H9 (cell line): ENCODE measurements at regions not wholly inside any gene's neighbourhood (a gene's known extent, or its start where the extent isn't known, plus 50 kb on each side); places are given as distances from the start of the nearest gene placed in this dataset.

Experiments used
- DNase-seq: peaks from one replicate; pipeline ENCODE4 v3.0.0-alpha.2; 2017
- H2AFZ ChIP-seq: one replicate; pipeline ENCODE4 v1.6.1; 2013; ENCODE audit warnings: mild to moderate bottlenecking, low read length, control low read depth, moderate library complexity
- H2AK5ac ChIP-seq: 2 replicates; pipeline ENCODE4 v1.6.1; 2013; ENCODE audit warnings: low read length, control low read depth, mixed read lengths; ENCODE audit not compliant: insufficient read length
- H2BK120ac ChIP-seq: one replicate; pipeline ENCODE4 v1.6.1; 2013; ENCODE audit warnings: low read depth, mild to moderate bottlenecking, low read length, control low read depth, inconsistent platforms; ENCODE audit not compliant: poor library complexity, severe bottlenecking
- H2BK12ac ChIP-seq: 2 replicates; pipeline ENCODE4 v1.6.1; 2013; ENCODE audit warnings: low read length, control low read depth, mixed read lengths, low read depth; ENCODE audit not compliant: insufficient read length
- H2BK15ac ChIP-seq: 2 replicates; pipeline ENCODE4 v1.6.1; 2013; ENCODE audit warnings: low read depth, low read length, control low read depth
- H2BK20ac ChIP-seq: one replicate; pipeline ENCODE4 v1.6.1; 2013; ENCODE audit warnings: low read depth, mild to moderate bottlenecking, low read length, control low read depth, inconsistent platforms; ENCODE audit not compliant: poor library complexity, severe bottlenecking
- H2BK5ac ChIP-seq: 2 replicates; pipeline ENCODE4 v1.6.1; 2013; ENCODE audit warnings: low read length, control low read depth, mixed read lengths; ENCODE audit not compliant: insufficient read length
- H3K14ac ChIP-seq: 2 replicates; pipeline ENCODE4 v1.6.1; 2013; ENCODE audit warnings: low read length, control low read depth; ENCODE audit not compliant: insufficient read depth
- H3K18ac ChIP-seq: 2 replicates; pipeline ENCODE4 v1.6.1; 2013; ENCODE audit warnings: low read depth, mild to moderate bottlenecking, mixed read lengths, low read length, control low read depth; ENCODE audit not compliant: insufficient read length
- H3K23ac ChIP-seq: 2 replicates; pipeline ENCODE4 v1.6.1; 2013; ENCODE audit warnings: low read length, control low read depth, mixed read lengths, low read depth; ENCODE audit not compliant: insufficient read length
- H3K23me2 ChIP-seq: 2 replicates; pipeline ENCODE4 v1.6.1; 2013; ENCODE audit warnings: low read depth, mild to moderate bottlenecking, mixed read lengths, low read length, control low read depth; ENCODE audit not compliant: insufficient read length, poor library complexity, severe bottlenecking
- H3K27ac ChIP-seq: 2 replicates; pipeline ENCODE4 v1.5.1; 2013; ENCODE audit warnings: low read length, control low read depth, mixed read lengths, low read depth; ENCODE audit not compliant: insufficient read length
- H3K27me3 ChIP-seq: 2 replicates; pipeline ENCODE4 v1.6.1; 2013; ENCODE audit warnings: low read length, control low read depth, inconsistent platforms; ENCODE audit not compliant: insufficient read depth
- H3K4ac ChIP-seq: 2 replicates; pipeline ENCODE4 v1.6.1; 2013; ENCODE audit warnings: low read depth, mild to moderate bottlenecking, control low read depth, inconsistent platforms, low read length, moderate library complexity
- H3K4me1 ChIP-seq: 2 replicates; pipeline ENCODE4 v1.6.1; 2013; ENCODE audit warnings: low read length, control low read depth, inconsistent platforms; ENCODE audit not compliant: insufficient read depth
- H3K4me2 ChIP-seq: 2 replicates; pipeline ENCODE4 v1.6.1; 2013; ENCODE audit warnings: low read length, control low read depth, mixed read lengths; ENCODE audit not compliant: insufficient read length, insufficient read depth
- H3K56ac ChIP-seq: 2 replicates; pipeline ENCODE4 v1.6.1; 2013; ENCODE audit warnings: low read depth, mild to moderate bottlenecking, mixed read lengths, low read length, control low read depth; ENCODE audit not compliant: insufficient read length
- H3K79me1 ChIP-seq: 2 replicates; pipeline ENCODE4 v1.6.1; 2013; ENCODE audit warnings: low read depth, mild to moderate bottlenecking, moderate library complexity, low read length, control low read depth, inconsistent platforms; ENCODE audit not compliant: insufficient read depth, poor library complexity, severe bottlenecking
- H3K79me2 ChIP-seq: 2 replicates; pipeline ENCODE4 v1.6.1; 2013; ENCODE audit warnings: low read length, control low read depth, inconsistent platforms; ENCODE audit not compliant: insufficient read depth
- H3K9ac ChIP-seq: 2 replicates; pipeline ENCODE4 v1.6.1; 2013; ENCODE audit warnings: low read length, control low read depth, mixed read lengths; ENCODE audit not compliant: insufficient read length; ENCODE audit errors: extremely low read depth
- H3K9me3 ChIP-seq: one replicate; pipeline ENCODE4 v1.6.1; 2013; ENCODE audit warnings: low read depth, low read length, inconsistent platforms; ENCODE audit not compliant: control insufficient read depth
- H3T11ph ChIP-seq: one replicate; pipeline ENCODE4 v1.6.1; 2013; ENCODE audit warnings: mild to moderate bottlenecking, low read length, control low read depth, inconsistent platforms
- H4K20me1 ChIP-seq: one replicate; pipeline ENCODE4 v1.6.1; 2013; ENCODE audit not compliant: control insufficient read depth, insufficient read length, insufficient read depth
- H4K5ac ChIP-seq: 2 replicates; pipeline ENCODE4 v1.6.1; 2013; ENCODE audit warnings: low read depth, mild to moderate bottlenecking, mixed read lengths, low read length, control low read depth; ENCODE audit not compliant: insufficient read length
- H4K8ac ChIP-seq: replicated peaks from 2 replicates; pipeline ENCODE4 v1.6.1; 2013; ENCODE audit warnings: low read length, control low read depth, mixed read lengths, low read depth; ENCODE audit not compliant: insufficient read length
- H4K91ac ChIP-seq: 2 replicates; pipeline ENCODE4 v1.6.1; 2013; ENCODE audit warnings: low read depth, mild to moderate bottlenecking, moderate library complexity, mixed read lengths, low read length, control low read depth; ENCODE audit not compliant: insufficient read length
- H3K27ac Mint-ChIP-seq, 3 experiments: 2 replicates in 2 of 3; 3 replicates in 1 of 3; pipeline ENCODE4 v1.8.0; 2020 to 2021; ENCODE audit warnings: mixed read lengths in 3 of 3, mild to moderate bottlenecking in 1 of 3, moderate library complexity in 1 of 3
- H3K27me3 Mint-ChIP-seq: 2 replicates; pipeline ENCODE4 v1.8.0; 2021; ENCODE audit warnings: low read depth, mild to moderate bottlenecking, moderate library complexity, mixed read lengths
- H3K36me3 Mint-ChIP-seq, 3 experiments: 2 replicates in 2 of 3; 3 replicates in 1 of 3; pipeline ENCODE4 v1.8.0; 2020 to 2021; ENCODE audit warnings: low read depth in 3 of 3, mixed read lengths in 3 of 3; ENCODE audit not compliant: insufficient read depth in 1 of 3
- H3K4me1 Mint-ChIP-seq, 2 experiments: 2 replicates each; pipeline ENCODE4 v1.8.0; 2020; ENCODE audit warnings: mixed read lengths in 2 of 2
- H3K4me3 Mint-ChIP-seq, 2 experiments: 2 replicates in 1 of 2; 3 replicates in 1 of 2; pipeline ENCODE4 v1.8.0; 2020 to 2021; ENCODE audit warnings: mild to moderate bottlenecking in 2 of 2, mixed read lengths in 2 of 2, moderate library complexity in 1 of 2
- H3K9me3 Mint-ChIP-seq, 2 experiments: 2 replicates in 1 of 2; 3 replicates in 1 of 2; pipeline ENCODE4 v1.8.0; 2020; ENCODE audit warnings: mild to moderate bottlenecking in 2 of 2, mixed read lengths in 2 of 2, moderate library complexity in 1 of 2
- CTCF ChIP-seq: fragments of 200-600 bp; sonication (generic); conservative IDR thresholded peaks from 3 replicates; pipeline ENCODE4 v1.8.0; 2021; ENCODE audit warnings: antibody characterized with exemption, mild to moderate bottlenecking
- WGBS: extraction: QIAGEN DNeasy Blood & Tissue Kit; methylation state at CpG from one replicate; pipeline ENCODE4 v1.1.7; 2013; ENCODE audit warnings: missing lambda C conversion rate, low lambda C conversion rate, mixed read lengths; ENCODE audit not compliant: insufficient read length; ENCODE audit errors: extremely low coverage; 5-methylcytosine and 5-hydroxymethylcytosine counted together

DNA sequence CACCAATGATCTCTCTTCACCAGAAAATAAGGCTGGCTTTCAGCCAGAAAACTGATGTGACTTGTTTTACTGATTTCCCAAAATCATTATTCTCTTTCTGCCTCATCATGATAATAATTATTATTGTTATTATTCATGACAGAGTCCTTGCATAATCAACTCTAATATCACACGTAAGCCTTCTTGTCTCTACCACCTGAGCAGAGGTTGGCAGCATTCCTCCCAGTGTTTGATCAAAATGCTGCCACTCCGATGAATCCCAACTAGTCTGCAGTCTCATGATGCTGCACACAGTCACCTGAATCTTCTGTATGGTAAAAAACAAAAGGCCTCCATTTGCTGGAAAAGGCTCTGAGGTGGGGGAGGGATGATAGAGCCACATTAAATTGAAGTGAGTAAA lies 105.7 kb upstream of the PLEKHG7 start:
- H2BK5ac ChIP-seq, result no peak overlapping the region
- Mint-ChIP-seq H3K36me3 (peaks cover 10 to 23% (median 12%) of the 10 kb centered on the region in 3 experiments), H3K27ac (no peak overlapping the region), H3K9me3 (peaks cover 23 to 31% of the 10 kb centered on the region in 2 experiments), H3K4me3 (no peak overlapping the region), H3K27me3 (no peaks in the 10 kb centered on the region), H3K4me1 (no peaks in the 10 kb centered on the region)
- H3K4me1 ChIP-seq, result no peaks in the 10 kb centered on the region
- H3K23ac ChIP-seq, result no peak overlapping the region
- H4K5ac ChIP-seq, result no peak overlapping the region
- H3K4me2 ChIP-seq, result no peak overlapping the region
- H3K18ac ChIP-seq, result no peak overlapping the region
- H2BK15ac ChIP-seq, result no peak overlapping the region
- no peak overlapping the region for H3K14ac ChIP-seq
- no peak overlapping the region for H3K56ac ChIP-seq
- H3K79me1 ChIP-seq, result no peaks in the 10 kb centered on the region
- no peak overlapping the region for H3K9ac ChIP-seq
- H3K79me2 ChIP-seq, result no peaks in the 10 kb centered on the region
- no peak overlapping the region for H2BK12ac ChIP-seq
- H2BK20ac ChIP-seq, result no peak overlapping the region
- no peak overlapping the region for H2AFZ ChIP-seq
- no peak overlapping the region for H2BK120ac ChIP-seq
- no peak for DNase-seq
- TF ChIP-seq CTCF, result no peak
- H3K27ac ChIP-seq, result no peak overlapping the region
- H2AK5ac ChIP-seq, result no peak overlapping the region
- H4K91ac ChIP-seq, result no peak overlapping the region
- no peaks in the 10 kb centered on the region for H4K20me1 ChIP-seq
- no peaks in the 10 kb centered on the region for H3K23me2 ChIP-seq
- H3K27me3 ChIP-seq, result no peaks in the 10 kb centered on the region
- no peak overlapping the region for H3T11ph ChIP-seq
- peaks cover 10% of the 10 kb centered on the region for H3K9me3 ChIP-seq
- H4K8ac ChIP-seq, result no peak overlapping the region
- WGBS, result no CpG with 5 or more reads among the region's 2 CpGs
- no peak overlapping the region for H3K4ac ChIP-seq
